Upper lobe of right lung (tissue), 1 donor: ENCODE measurements at regions not wholly inside any gene's neighbourhood (a gene's known extent, or its start where the extent isn't known, plus 50 kb on each side); places are given as distances from the start of the nearest gene placed in this dataset.

Experiments
- ATAC-seq: fragments of 200-7000 bp; cut with Tn5 transposase; one replicate; pipeline ENCODE4 v1.9.1; 2020; ENCODE audit warnings: mild to moderate bottlenecking, moderate library complexity
- DNase-seq: peaks from one replicate; pipeline ENCODE4 v3.0.0-alpha.2; 2020
- H3K27ac ChIP-seq: fragments of 200-600 bp; one replicate; pipeline ENCODE4 v1.8.0; 2022
- H3K27me3 ChIP-seq: fragments of 200-600 bp; one replicate; pipeline ENCODE4 v1.8.0; 2022; ENCODE audit warnings: mild to moderate bottlenecking
- H3K36me3 ChIP-seq: fragments of 200-600 bp; one replicate; pipeline ENCODE4 v1.8.0; 2022
- H3K4me1 ChIP-seq: fragments of 200-600 bp; one replicate; pipeline ENCODE4 v1.8.0; 2022
- H3K4me3 ChIP-seq: fragments of 200-600 bp; one replicate; pipeline ENCODE4 v1.8.0; 2022; ENCODE audit warnings: mild to moderate bottlenecking
- H3K9me3 ChIP-seq: fragments of 200-600 bp; one replicate; pipeline ENCODE4 v1.8.0; 2022
- intact Hi-C: fragments of 100-400 bp; cut with DNase I; formaldehyde crosslinking; loops from one replicate; pipeline ENCODE4 v1.11.0; 2022
- TF ChIP-seq, protein P1 (sequence below): fragments of 200-600 bp; IDR thresholded peaks from one replicate; pipeline ENCODE4 v1.8.0; 2022; ENCODE audit warnings: antibody characterized with exemption
- donor health status: DM: no; HTN: yes; CAD: no; lungs with severe emphysema.

DNA sequence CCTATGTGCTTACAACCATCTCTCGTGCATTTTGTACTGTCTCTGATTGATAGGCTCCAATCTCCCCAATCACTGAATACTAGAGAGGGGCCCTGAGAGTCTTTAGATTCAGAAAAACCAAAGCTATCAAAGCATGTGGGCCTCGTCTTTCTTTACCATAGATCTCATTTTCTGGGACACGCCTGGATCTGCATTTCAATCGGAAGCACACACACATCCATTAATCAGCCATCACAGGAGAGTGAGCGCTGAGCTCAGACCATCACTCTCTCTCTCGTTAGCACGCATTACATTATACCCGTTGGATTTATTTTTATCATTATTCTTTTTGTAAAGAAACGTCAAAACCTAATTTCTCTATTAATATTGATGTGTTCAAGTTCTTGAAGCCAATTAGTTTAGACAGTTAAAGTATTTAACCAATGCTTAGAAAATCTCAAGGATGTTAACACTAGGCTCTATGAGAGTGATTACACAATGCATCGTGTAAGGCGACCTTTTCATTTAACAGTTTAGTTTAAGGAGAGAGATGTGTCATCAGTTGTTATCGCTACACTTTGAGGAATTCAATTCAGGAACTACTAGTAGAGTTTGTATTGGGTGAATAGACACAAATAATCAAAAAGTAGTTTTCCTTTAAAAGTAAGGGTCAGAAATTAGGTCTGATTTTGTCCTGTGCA is 650.7 kb downstream of the CDH8 start:
- DNase-seq (no peak), ATAC-seq (no peak)
- intact Hi-C loops, result no loop called here
- H3K4me3 ChIP-seq, result no peak overlapping the region
- no peaks in the 10 kb centered on the region for H3K4me1 ChIP-seq
- H3K27me3 ChIP-seq, result no peaks in the 10 kb centered on the region
- H3K27ac ChIP-seq, result no peak overlapping the region
- TF ChIP-seq, protein P1, sequence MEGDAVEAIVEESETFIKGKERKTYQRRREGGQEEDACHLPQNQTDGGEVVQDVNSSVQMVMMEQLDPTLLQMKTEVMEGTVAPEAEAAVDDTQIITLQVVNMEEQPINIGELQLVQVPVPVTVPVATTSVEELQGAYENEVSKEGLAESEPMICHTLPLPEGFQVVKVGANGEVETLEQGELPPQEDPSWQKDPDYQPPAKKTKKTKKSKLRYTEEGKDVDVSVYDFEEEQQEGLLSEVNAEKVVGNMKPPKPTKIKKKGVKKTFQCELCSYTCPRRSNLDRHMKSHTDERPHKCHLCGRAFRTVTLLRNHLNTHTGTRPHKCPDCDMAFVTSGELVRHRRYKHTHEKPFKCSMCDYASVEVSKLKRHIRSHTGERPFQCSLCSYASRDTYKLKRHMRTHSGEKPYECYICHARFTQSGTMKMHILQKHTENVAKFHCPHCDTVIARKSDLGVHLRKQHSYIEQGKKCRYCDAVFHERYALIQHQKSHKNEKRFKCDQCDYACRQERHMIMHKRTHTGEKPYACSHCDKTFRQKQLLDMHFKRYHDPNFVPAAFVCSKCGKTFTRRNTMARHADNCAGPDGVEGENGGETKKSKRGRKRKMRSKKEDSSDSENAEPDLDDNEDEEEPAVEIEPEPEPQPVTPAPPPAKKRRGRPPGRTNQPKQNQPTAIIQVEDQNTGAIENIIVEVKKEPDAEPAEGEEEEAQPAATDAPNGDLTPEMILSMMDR, result no peak
- no peaks in the 10 kb centered on the region for H3K36me3 ChIP-seq
- H3K9me3 ChIP-seq, result no peaks in the 10 kb centered on the region

DNA sequence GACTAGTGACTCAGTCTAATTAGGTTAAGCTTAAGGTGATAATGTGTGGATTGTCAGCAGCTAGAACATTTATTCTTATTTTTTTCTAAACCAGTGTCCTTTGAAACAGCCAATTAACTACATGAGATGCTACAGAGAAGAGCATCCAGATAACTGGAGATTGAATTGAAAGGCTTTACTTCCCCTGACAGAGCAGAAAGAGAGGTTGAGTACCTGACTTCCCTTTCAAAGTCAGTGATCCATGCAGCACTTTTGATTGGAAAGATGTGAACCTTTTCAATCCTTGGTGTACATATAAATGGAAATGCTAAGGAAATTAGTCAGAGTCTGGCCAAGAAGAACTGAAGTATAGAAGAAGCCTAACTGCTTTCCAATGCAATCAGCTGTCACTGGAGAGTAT is 653.8 kb downstream of the CDH8 start:
- no peak for DNase-seq
- intact Hi-C loops, result no loop called here
- no peaks in the 10 kb centered on the region for H3K9me3 ChIP-seq
- no peaks in the 10 kb centered on the region for H3K36me3 ChIP-seq
- TF ChIP-seq, protein P1, result no peak
- no peaks in the 10 kb centered on the region for H3K27me3 ChIP-seq
- no peak overlapping the region for H3K4me3 ChIP-seq
- no peaks in the 10 kb centered on the region for H3K4me1 ChIP-seq
- ATAC-seq, result no peak
- H3K27ac ChIP-seq, result no peak overlapping the region

DNA sequence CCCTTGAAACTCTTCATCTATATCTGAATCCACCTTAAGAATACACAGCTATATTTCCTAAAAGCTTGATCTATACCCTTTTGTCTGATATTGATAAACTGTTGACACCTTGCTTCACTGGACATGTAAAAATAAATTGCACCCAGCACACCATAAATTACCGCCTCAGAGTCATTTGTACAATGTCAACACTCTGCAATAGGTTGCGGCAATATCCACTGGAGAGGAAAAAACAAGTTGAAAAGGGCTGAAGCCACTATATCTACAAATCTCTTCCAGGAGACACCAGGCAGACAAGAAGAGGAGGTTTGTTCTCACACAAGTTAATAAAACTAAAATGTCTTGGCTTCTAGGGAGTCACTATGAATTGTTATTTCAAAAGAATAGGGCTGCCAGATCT is 656.9 kb downstream of the CDH8 start:
- Histone ChIP-seq H3K27me3 (no peaks in the 10 kb centered on the region), H3K27ac (no peak overlapping the region), H3K4me1 (no peaks in the 10 kb centered on the region), H3K36me3 (no peaks in the 10 kb centered on the region), H3K4me3 (no peak overlapping the region), H3K9me3 (no peaks in the 10 kb centered on the region)
- no peak for ATAC-seq
- intact Hi-C loops, result no loop called here
- DNase-seq, result no peak
- TF ChIP-seq, protein P1, result no peak

DNA sequence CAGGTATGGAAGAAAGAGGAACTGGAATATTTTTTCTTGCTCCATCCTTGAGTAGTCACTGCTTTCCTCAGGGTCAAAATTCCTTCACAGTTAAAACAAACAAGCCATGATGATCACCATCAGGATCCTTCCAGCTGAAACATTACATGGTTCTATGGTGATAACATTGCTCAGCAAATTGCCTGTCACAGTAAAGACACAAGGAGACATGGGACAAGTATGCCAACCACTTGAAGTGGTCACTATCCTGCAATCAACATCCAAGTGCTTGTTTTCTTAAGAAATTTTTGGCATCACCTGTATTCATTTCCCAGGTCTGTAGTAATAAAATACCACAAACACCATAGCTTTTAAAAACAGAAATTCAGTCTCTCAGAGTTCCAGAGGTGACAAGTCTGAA is 662.2 kb downstream of the CDH8 start:
- intact Hi-C loops, result no loop called here

DNA sequence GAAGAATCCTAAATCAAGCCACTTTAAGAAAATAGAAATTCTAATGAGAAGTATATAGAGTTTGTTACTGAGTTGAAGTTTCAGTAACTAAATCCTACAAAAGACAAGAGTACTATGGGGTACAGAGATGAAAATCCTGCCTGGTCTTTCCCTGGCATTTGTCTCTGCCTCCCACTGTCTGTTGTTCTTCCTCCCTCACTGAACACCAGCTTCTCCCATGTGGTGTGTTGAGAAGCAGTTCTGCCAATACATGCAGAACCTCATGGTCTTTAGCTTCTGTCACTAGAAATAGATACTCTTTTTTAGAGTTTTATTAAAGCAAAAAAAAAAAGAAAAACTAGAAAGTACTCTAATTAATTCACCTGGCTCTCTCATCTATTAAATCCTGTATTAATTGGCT is 664.4 kb downstream of the CDH8 start:
- no peak for ATAC-seq
- no peak for DNase-seq
- no peaks in the 10 kb centered on the region for H3K4me1 ChIP-seq
- H3K9me3 ChIP-seq, result no peaks in the 10 kb centered on the region
- H3K4me3 ChIP-seq, result no peak overlapping the region
- no peak overlapping the region for H3K27ac ChIP-seq
- intact Hi-C loops, result no loop called here
- TF ChIP-seq, protein P1, result no peak
- H3K27me3 ChIP-seq, result no peaks in the 10 kb centered on the region
- H3K36me3 ChIP-seq, result no peaks in the 10 kb centered on the region

More for the DNA sequence above, 662.2 kb downstream of the CDH8 start:
- no peaks in the 10 kb centered on the region for H3K36me3 ChIP-seq
- DNase-seq, result no peak
- no peaks in the 10 kb centered on the region for H3K4me1 ChIP-seq
- no peak overlapping the region for H3K27ac ChIP-seq
- H3K4me3 ChIP-seq, result no peak overlapping the region
- H3K9me3 ChIP-seq, result no peaks in the 10 kb centered on the region
- TF ChIP-seq, protein P1, result no peak
- no peak for ATAC-seq
- H3K27me3 ChIP-seq, result no peaks in the 10 kb centered on the region

DNA sequence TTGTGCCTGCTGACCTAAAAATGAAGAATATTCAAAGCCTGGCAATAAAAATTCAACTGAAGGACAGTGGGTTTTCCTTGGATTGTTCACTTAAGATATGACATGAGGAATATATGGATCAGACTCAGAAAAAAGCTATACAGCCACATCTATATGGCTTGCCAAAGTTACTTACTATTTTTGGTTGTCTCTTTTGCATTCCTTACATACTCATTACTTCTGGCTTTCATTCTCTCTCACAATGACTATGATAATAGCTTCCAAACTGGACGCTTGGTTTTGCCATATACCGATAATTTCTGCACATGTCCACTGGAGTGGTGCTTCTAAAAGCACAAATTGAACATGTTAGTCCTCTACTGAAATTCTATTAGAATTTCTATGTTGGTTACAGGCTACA is 664.9 kb downstream of the CDH8 start:
- H3K27ac ChIP-seq, result no peak overlapping the region
- DNase-seq (no peak), ATAC-seq (no peak)
- TF ChIP-seq, protein P1, result no peak
- no peaks in the 10 kb centered on the region for H3K4me1 ChIP-seq
- H3K4me3 ChIP-seq, result no peak overlapping the region
- H3K27me3 ChIP-seq, result no peaks in the 10 kb centered on the region
- no peaks in the 10 kb centered on the region for H3K9me3 ChIP-seq
- H3K36me3 ChIP-seq, result no peaks in the 10 kb centered on the region
- intact Hi-C loops, result no loop called here
